ENCODE measurements at regions not wholly inside any gene's neighbourhood (a gene's known extent, or its start where the extent isn't known, plus 50 kb on each side); places are given as distances from the start of the nearest gene placed in this dataset.

DNA sequence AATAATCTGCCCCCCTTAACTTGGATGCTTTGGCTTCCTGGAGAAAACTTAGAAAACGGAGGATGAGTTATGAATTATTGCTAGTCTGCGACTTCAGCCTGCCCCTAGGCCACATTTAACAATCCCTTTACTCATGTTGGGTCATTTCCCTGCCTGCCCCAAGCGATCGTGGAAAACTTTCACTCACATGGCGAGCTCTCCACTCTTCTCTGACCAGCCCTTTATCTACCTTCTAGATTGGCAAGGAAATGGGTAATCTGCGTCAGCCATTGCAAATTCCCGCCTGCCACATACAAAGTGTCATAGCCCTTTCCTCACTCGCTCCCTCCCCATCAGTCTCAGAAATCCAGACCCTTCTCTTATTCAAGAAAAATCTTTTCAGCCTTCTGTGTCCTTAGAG is 154.3 kb upstream of the IRS2 start:
- ChIA-PET CTCF (no interaction called here), POLR2A (no interaction called here)
- Histone ChIP-seq H3K9ac (no peak overlapping the region), H3K79me2 (ENCODE audit: insufficient read depth) (no peaks in the 10 kb centered on the region), H3K27me3 (ENCODE audit: insufficient read depth) (no peaks in the 10 kb centered on the region), H3K9me2 (no peaks in the 10 kb centered on the region), H2AFZ (ENCODE audit: low read depth) (no peak overlapping the region), H3K4me2 (no peak overlapping the region), H3K4me1 (ENCODE audit: control insufficient read depth in 1 of 2, insufficient read depth in 2 of 2, low read depth in 1 of 2, low read length in 1 of 2) (peaks cover 0 to 9% of the 10 kb centered on the region in 2 experiments; a peak in 1 of 4 replicates), H3K27ac (ENCODE audit: low read depth in 2 of 2, low read length in 1 of 2) (no peak overlapping the region), H3K36me3 (replicated peaks in 1 of 2; ENCODE audit: control insufficient read depth in 1 of 2, insufficient read depth in 2 of 2, low read length in 1 of 2) (no peaks in the 10 kb centered on the region), H3K9me3 (no peaks in the 10 kb centered on the region), H4K20me1 (ENCODE audit: insufficient read depth) (no peaks in the 10 kb centered on the region), H3F3A (replicated peaks; ENCODE audit: insufficient read depth) (no peaks in the 10 kb centered on the region), H3K4me3 (ENCODE audit: low read depth in 2 of 2, low read length in 1 of 2) (no peak overlapping the region)
- no peak for DNase-seq
- no peak for TF ChIP-seq SMC3 (IDR thresholded peaks at IDR 0.05; ENCODE audit: low read depth, low read length)
- TF ChIP-seq RCOR1 (IDR thresholded peaks at IDR 0.05; ENCODE audit: low read length), result no peak
- TF ChIP-seq JUND (IDR thresholded peaks at IDR 0.05), result no peak
- TF ChIP-seq NRF1 (IDR thresholded peaks at IDR 0.05; ENCODE audit: low read depth, low read length), result no peak
- no peak for TF ChIP-seq ELF1 (IDR thresholded peaks at IDR 0.05)
- TF ChIP-seq, protein P1, sequence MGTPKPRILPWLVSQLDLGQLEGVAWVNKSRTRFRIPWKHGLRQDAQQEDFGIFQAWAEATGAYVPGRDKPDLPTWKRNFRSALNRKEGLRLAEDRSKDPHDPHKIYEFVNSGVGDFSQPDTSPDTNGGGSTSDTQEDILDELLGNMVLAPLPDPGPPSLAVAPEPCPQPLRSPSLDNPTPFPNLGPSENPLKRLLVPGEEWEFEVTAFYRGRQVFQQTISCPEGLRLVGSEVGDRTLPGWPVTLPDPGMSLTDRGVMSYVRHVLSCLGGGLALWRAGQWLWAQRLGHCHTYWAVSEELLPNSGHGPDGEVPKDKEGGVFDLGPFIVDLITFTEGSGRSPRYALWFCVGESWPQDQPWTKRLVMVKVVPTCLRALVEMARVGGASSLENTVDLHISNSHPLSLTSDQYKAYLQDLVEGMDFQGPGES (IDR thresholded peaks at IDR 0.05; ENCODE audit: low read depth, low read length), result no peak
- no peak for TF ChIP-seq RFX5 (IDR thresholded peaks at IDR 0.05; ENCODE audit: low read length)
- no peak for TF ChIP-seq FOXM1 (IDR thresholded peaks at IDR 0.05; ENCODE audit: low read depth)
- TF ChIP-seq EP300 (IDR thresholded peaks at IDR 0.05; ENCODE audit: borderline replicate concordance in 1 of 2, low read depth in 1 of 2, low read length in 1 of 2), result no peak
- TF ChIP-seq GABPA (IDR thresholded peaks at IDR 0.05; ENCODE audit: low read depth), result no peak
- TF ChIP-seq FOSL2 (IDR thresholded peaks at IDR 0.05; ENCODE audit: borderline replicate concordance, low read depth), result no peak
- no peak for TF ChIP-seq YY1 (IDR thresholded peaks at IDR 0.05; ENCODE audit: low read depth)
- TF ChIP-seq RAD21 (IDR thresholded peaks at IDR 0.05; ENCODE audit: low read length), result no peak
- no peak for TF ChIP-seq MEF2A (IDR thresholded peaks at IDR 0.05; ENCODE audit: borderline replicate concordance, low read depth)
- no peak for TF ChIP-seq MXI1 (IDR thresholded peaks at IDR 0.05; ENCODE audit: low read depth, low read length)
- TF ChIP-seq CHD2 (IDR thresholded peaks at IDR 0.05; ENCODE audit: low read length, partially characterized antibody), result no peak
- TF ChIP-seq GATA2 (CRISPR knock-in tag; IDR thresholded peaks at IDR 0.05), result no peak
- 91% methylated on average over 8 of the region's 8 CpGs for WGBS (ENCODE audit: low lambda C conversion rate)

- no peak for DNase-seq
- no peak overlapping the region for H3K4me2 ChIP-seq
- no peak overlapping the region for H3K9ac ChIP-seq
- no peak overlapping the region for H3K27ac ChIP-seq (ENCODE audit: low read depth in 2 of 2, low read length in 1 of 2)
- no peaks in the 10 kb centered on the region for H3K27me3 ChIP-seq (ENCODE audit: insufficient read depth)
- no peaks in the 10 kb centered on the region for H3K79me2 ChIP-seq (ENCODE audit: insufficient read depth)
- H3K9me3 ChIP-seq, result no peaks in the 10 kb centered on the region
- no peaks in the 10 kb centered on the region for H3F3A ChIP-seq (replicated peaks; ENCODE audit: insufficient read depth)
- POLR2A ChIA-PET, result no interaction called here
- no peaks in the 10 kb centered on the region for H3K36me3 ChIP-seq (replicated peaks in 1 of 2; ENCODE audit: control insufficient read depth in 1 of 2, insufficient read depth in 2 of 2, low read length in 1 of 2)
- peaks cover 0 to 9% of the 10 kb centered on the region in 2 experiments; a peak in 1 of 4 replicates for H3K4me1 ChIP-seq (ENCODE audit: control insufficient read depth in 1 of 2, insufficient read depth in 2 of 2, low read depth in 1 of 2, low read length in 1 of 2)
- no peaks in the 10 kb centered on the region for H4K20me1 ChIP-seq (ENCODE audit: insufficient read depth)
- 92% methylated on average over 10 of the region's 10 CpGs for WGBS (ENCODE audit: low lambda C conversion rate)
- no peak overlapping the region for H2AFZ ChIP-seq (ENCODE audit: low read depth)
- CTCF ChIA-PET, result interaction anchor here (0.6 kb wide), 1 partner anchor 1193 kb away, joined by 3 read pairs; no protein-coding TSS in a partner anchor
- H3K4me3 ChIP-seq (ENCODE audit: low read depth in 2 of 2, low read length in 1 of 2), result no peak overlapping the region
- no peaks in the 10 kb centered on the region for H3K9me2 ChIP-seq
- TF ChIP-seq ELF1 (IDR thresholded peaks at IDR 0.05), result no peak
- TF ChIP-seq, protein P2, sequence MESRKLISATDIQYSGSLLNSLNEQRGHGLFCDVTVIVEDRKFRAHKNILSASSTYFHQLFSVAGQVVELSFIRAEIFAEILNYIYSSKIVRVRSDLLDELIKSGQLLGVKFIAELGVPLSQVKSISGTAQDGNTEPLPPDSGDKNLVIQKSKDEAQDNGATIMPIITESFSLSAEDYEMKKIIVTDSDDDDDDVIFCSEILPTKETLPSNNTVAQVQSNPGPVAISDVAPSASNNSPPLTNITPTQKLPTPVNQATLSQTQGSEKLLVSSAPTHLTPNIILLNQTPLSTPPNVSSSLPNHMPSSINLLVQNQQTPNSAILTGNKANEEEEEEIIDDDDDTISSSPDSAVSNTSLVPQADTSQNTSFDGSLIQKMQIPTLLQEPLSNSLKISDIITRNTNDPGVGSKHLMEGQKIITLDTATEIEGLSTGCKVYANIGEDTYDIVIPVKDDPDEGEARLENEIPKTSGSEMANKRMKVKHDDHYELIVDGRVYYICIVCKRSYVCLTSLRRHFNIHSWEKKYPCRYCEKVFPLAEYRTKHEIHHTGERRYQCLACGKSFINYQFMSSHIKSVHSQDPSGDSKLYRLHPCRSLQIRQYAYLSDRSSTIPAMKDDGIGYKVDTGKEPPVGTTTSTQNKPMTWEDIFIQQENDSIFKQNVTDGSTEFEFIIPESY (IDR thresholded peaks at IDR 0.05; ENCODE audit: borderline replicate concordance, low read depth), result no peak
- TF ChIP-seq TEAD4 (IDR thresholded peaks at IDR 0.05; ENCODE audit: borderline replicate concordance, insufficient read depth), result no peak
- no peak for TF ChIP-seq GABPA (IDR thresholded peaks at IDR 0.05; ENCODE audit: low read depth)
- TF ChIP-seq EP300 (IDR thresholded peaks at IDR 0.05; ENCODE audit: borderline replicate concordance in 1 of 2, low read depth in 1 of 2, low read length in 1 of 2), result no peak
- TF ChIP-seq, protein P1 (IDR thresholded peaks at IDR 0.05; ENCODE audit: low read depth, low read length), result no peak
- TF ChIP-seq MEF2A (IDR thresholded peaks at IDR 0.05; ENCODE audit: borderline replicate concordance, low read depth), result no peak
- TF ChIP-seq REST (IDR thresholded peaks at IDR 0.05; ENCODE audit: low read depth, low read length), result no peak
- TF ChIP-seq MAX (IDR thresholded peaks at IDR 0.05; ENCODE audit: low read depth), result no peak
Observed at GRCh38 chr13:109939838-109940237, 153.5 kb upstream of the IRS2 start.
